A549 (cell line): ENCODE measurements at regions not wholly inside any gene's neighbourhood (a gene's known extent, or its start where the extent isn't known, plus 50 kb on each side); places are given as distances from the start of the nearest gene placed in this dataset.

Experiments used
- CTCF ChIP-seq: fragments of >200 bp; sonication (Bioruptor Twin); formaldehyde crosslinking; IDR thresholded peaks from 3 replicates; pipeline ENCODE4 v1.5.1; 2016
- MYC ChIP-seq: IDR thresholded peaks from 2 replicates; pipeline ENCODE4 v1.6.1; 2012; ENCODE audit warnings: mild to moderate bottlenecking, inconsistent platforms, low read length, improper control_type of control experiment, borderline replicate concordance

GRCh38 chr10:85400981-85401695 is 965.5 kb downstream of the GRID1 start:
- TF ChIP-seq MYC: no peak
- TF ChIP-seq CTCF: no peak
